ENCODE measurements at regions not wholly inside any gene's neighbourhood (a gene's known extent, or its start where the extent isn't known, plus 50 kb on each side); places are given as distances from the start of the nearest gene placed in this dataset.

- Mint-ChIP-seq H3K9me3 (peaks cover 53% of the 10 kb centered on the region), H3K27me3 (ENCODE audit: low read depth, poor library complexity) (peaks cover 18% of the 10 kb centered on the region), H3K27ac (no peak overlapping the region), H3K4me3 (no peak overlapping the region), H3K36me3 (ENCODE audit: low read depth) (no peaks in the 10 kb centered on the region), H3K4me1 (no peaks in the 10 kb centered on the region)
- DNase-seq, result no peak
- no peak for TF ChIP-seq CTCF (IDR thresholded peaks at IDR 0.05)
These were observed 64.3 kb downstream of the DMRTA2 start for GRCh38 chr1:50358962-50359361.

GRCh38 chr1:50357186-50357585 lies 66.1 kb downstream of the DMRTA2 start:
- no peak for TF ChIP-seq CTCF (IDR thresholded peaks at IDR 0.05)
- no peaks in the 10 kb centered on the region for H3K36me3 Mint-ChIP-seq (ENCODE audit: low read depth)
- peaks cover 47% of the 10 kb centered on the region for H3K9me3 Mint-ChIP-seq
- peaks cover 10% of the 10 kb centered on the region for H3K27me3 Mint-ChIP-seq (ENCODE audit: low read depth, poor library complexity)
- DNase-seq, result no peak
- H3K4me3 Mint-ChIP-seq, result no peak overlapping the region
- no peaks in the 10 kb centered on the region for H3K4me1 Mint-ChIP-seq
- H3K27ac Mint-ChIP-seq, result no peak overlapping the region

GRCh38 chr1:50354813-50355212 lies 68.4 kb downstream of the DMRTA2 start:
- no peak for DNase-seq
- Mint-ChIP-seq H3K27me3 (ENCODE audit: low read depth, poor library complexity) (peaks cover 7% of the 10 kb centered on the region), H3K4me1 (no peaks in the 10 kb centered on the region), H3K9me3 (peaks cover 32% of the 10 kb centered on the region), H3K36me3 (ENCODE audit: low read depth) (no peaks in the 10 kb centered on the region), H3K27ac (no peak overlapping the region), H3K4me3 (no peak overlapping the region)
- no peak for TF ChIP-seq CTCF (IDR thresholded peaks at IDR 0.05)

- Mint-ChIP-seq H3K27ac (no peak overlapping the region), H3K9me3 (peaks cover 22% of the 10 kb centered on the region), H3K36me3 (ENCODE audit: low read depth) (no peaks in the 10 kb centered on the region), H3K4me3 (no peak overlapping the region), H3K27me3 (ENCODE audit: low read depth, poor library complexity) (peaks cover 11% of the 10 kb centered on the region), H3K4me1 (no peaks in the 10 kb centered on the region)
- no peak for TF ChIP-seq CTCF (IDR thresholded peaks at IDR 0.05)
- no peak for DNase-seq
These were observed 70.8 kb downstream of the DMRTA2 start for GRCh38 chr1:50352428-50352827.

GRCh38 chr1:50350868-50351267 lies 72.4 kb downstream of the DMRTA2 start:
- H3K27me3 Mint-ChIP-seq (ENCODE audit: low read depth, poor library complexity), result peaks cover 6% of the 10 kb centered on the region
- H3K4me1 Mint-ChIP-seq, result no peaks in the 10 kb centered on the region
- no peak for TF ChIP-seq CTCF (IDR thresholded peaks at IDR 0.05)

GRCh38 chr1:50350421-50350820 lies 72.8 kb downstream of the DMRTA2 start:
- no peak for TF ChIP-seq CTCF (IDR thresholded peaks at IDR 0.05)
- H3K4me3 Mint-ChIP-seq, result no peak overlapping the region
- peaks cover 10% of the 10 kb centered on the region for H3K9me3 Mint-ChIP-seq
- H3K36me3 Mint-ChIP-seq (ENCODE audit: low read depth), result no peaks in the 10 kb centered on the region
- H3K27ac Mint-ChIP-seq, result no peak overlapping the region
- H3K4me1 Mint-ChIP-seq, result no peaks in the 10 kb centered on the region
- peaks cover 6% of the 10 kb centered on the region for H3K27me3 Mint-ChIP-seq (ENCODE audit: low read depth, poor library complexity)
- DNase-seq, result no peak

More at GRCh38 chr1:50350868-50351267, 72.4 kb downstream of the DMRTA2 start:
- H3K4me3 Mint-ChIP-seq, result no peak overlapping the region
- peaks cover 13% of the 10 kb centered on the region for H3K9me3 Mint-ChIP-seq
- no peaks in the 10 kb centered on the region for H3K36me3 Mint-ChIP-seq (ENCODE audit: low read depth)
- no peak for DNase-seq
- H3K27ac Mint-ChIP-seq, result no peak overlapping the region

All from nephron progenitor cell (in vitro differentiated cells).